HAP-1 (cell line): ENCODE measurements at regions not wholly inside any gene's neighbourhood (a gene's known extent, or its start where the extent isn't known, plus 50 kb on each side); places are given as distances from the start of the nearest gene placed in this dataset.

Experiments used
- DNase-seq, 2 experiments: peaks; one replicate each; pipeline ENCODE4 v3.0.0-alpha.2; 2016 to 2020; ENCODE audit warnings: low spot score in 2 of 2
- H3K27me3 ChIP-seq: fragments of 250-450 bp; sonication (Bioruptor Pico); 2 replicates; pipeline ENCODE4 v1.5.1; 2020; ENCODE audit warnings: low read depth, mild to moderate bottlenecking, moderate library complexity
- H3K36me3 ChIP-seq: fragments of 250-450 bp; sonication (Bioruptor Pico); replicated peaks from 2 replicates; pipeline ENCODE4 v1.5.1; 2020; ENCODE audit warnings: mild to moderate bottlenecking
- H3K4me1 ChIP-seq: fragments of 250-450 bp; sonication (Bioruptor Pico); 2 replicates; pipeline ENCODE4 v1.5.1; 2020; ENCODE audit warnings: mild to moderate bottlenecking
- H3K4me3 ChIP-seq: fragments of 250-450 bp; sonication (Bioruptor Pico); 2 replicates; pipeline ENCODE4 v1.5.1; 2020; ENCODE audit warnings: mild to moderate bottlenecking, moderate library complexity
- H3K9me3 ChIP-seq: fragments of 250-450 bp; sonication (Bioruptor Pico); 2 replicates; pipeline ENCODE4 v1.5.1; 2020; ENCODE audit warnings: mild to moderate bottlenecking, moderate library complexity
- in situ Hi-C: fragments of 300-500 bp; cut with MboI; formaldehyde crosslinking; loops from 3 replicates; pipeline ENCODE4 v1.14.3; 2020; ENCODE audit warnings: low sequenced_read_pairs, inconsistent platforms, mixed read lengths

GRCh38 chr13:59197397-59197796, 966.3 kb downstream of the DIAPH3 start:
- in situ Hi-C loops: no loop called here
- no peaks in the 10 kb centered on the region for H3K36me3 ChIP-seq
- H3K9me3 ChIP-seq: no peaks in the 10 kb centered on the region

GRCh38 chr13:59201841-59202240, 961.9 kb downstream of the DIAPH3 start:
- H3K4me3 ChIP-seq: no peak overlapping the region
- H3K9me3 ChIP-seq: no peaks in the 10 kb centered on the region
- DNase-seq: no peak
- H3K36me3 ChIP-seq: no peaks in the 10 kb centered on the region
- H3K4me1 ChIP-seq: no peaks in the 10 kb centered on the region
- H3K27me3 ChIP-seq: no peaks in the 10 kb centered on the region
- in situ Hi-C loops: no loop called here

More at GRCh38 chr13:59197397-59197796, 966.3 kb downstream of the DIAPH3 start:
- Histone ChIP-seq H3K27me3 (no peaks in the 10 kb centered on the region), H3K4me1 (no peaks in the 10 kb centered on the region), H3K4me3 (no peak overlapping the region)
- DNase-seq: no peak

GRCh38 chr13:59203855-59204254, 959.9 kb downstream of the DIAPH3 start:
- in situ Hi-C loops: no loop called here
- Histone ChIP-seq H3K36me3 (no peaks in the 10 kb centered on the region), H3K27me3 (no peaks in the 10 kb centered on the region), H3K9me3 (no peaks in the 10 kb centered on the region), H3K4me1 (no peaks in the 10 kb centered on the region), H3K4me3 (no peak overlapping the region)
- no peak for DNase-seq

GRCh38 chr13:59205501-59205900, 958.2 kb downstream of the DIAPH3 start:
- in situ Hi-C loops: no loop called here
- no peaks in the 10 kb centered on the region for H3K4me1 ChIP-seq
- no peak overlapping the region for H3K4me3 ChIP-seq
- no peaks in the 10 kb centered on the region for H3K36me3 ChIP-seq
- H3K9me3 ChIP-seq: no peaks in the 10 kb centered on the region
- no peaks in the 10 kb centered on the region for H3K27me3 ChIP-seq
- DNase-seq: no peak

GRCh38 chr13:59208405-59209195, 955.1 kb downstream of the DIAPH3 start:
- Histone ChIP-seq H3K4me3 (no peak overlapping the region), H3K27me3 (no peaks in the 10 kb centered on the region), H3K4me1 (no peaks in the 10 kb centered on the region), H3K36me3 (no peaks in the 10 kb centered on the region), H3K9me3 (no peaks in the 10 kb centered on the region)
- in situ Hi-C loops: no loop called here
- no peak for DNase-seq

GRCh38 chr13:59210543-59210942, 953.2 kb downstream of the DIAPH3 start:
- Histone ChIP-seq H3K4me3 (no peak overlapping the region), H3K9me3 (no peaks in the 10 kb centered on the region), H3K36me3 (no peaks in the 10 kb centered on the region), H3K27me3 (no peaks in the 10 kb centered on the region), H3K4me1 (no peaks in the 10 kb centered on the region)
- no peak for DNase-seq
- in situ Hi-C loops: no loop called here

GRCh38 chr13:59211606-59212005, 952.1 kb downstream of the DIAPH3 start:
- no peak for DNase-seq
- Histone ChIP-seq H3K27me3 (no peaks in the 10 kb centered on the region), H3K4me3 (no peak overlapping the region), H3K9me3 (no peaks in the 10 kb centered on the region), H3K4me1 (no peaks in the 10 kb centered on the region), H3K36me3 (no peaks in the 10 kb centered on the region)
- in situ Hi-C loops: no loop called here

GRCh38 chr13:59229401-59229800, 934.3 kb downstream of the DIAPH3 start:
- H3K27me3 ChIP-seq: peaks cover 2% of the 10 kb centered on the region; the same call in 1 of the 2 replicates
- in situ Hi-C loops: no loop called here
- H3K4me3 ChIP-seq: no peak overlapping the region
- H3K36me3 ChIP-seq: no peaks in the 10 kb centered on the region
- H3K9me3 ChIP-seq: no peaks in the 10 kb centered on the region
- DNase-seq: no peak
- H3K4me1 ChIP-seq: no peaks in the 10 kb centered on the region

GRCh38 chr13:59229861-59230260, 933.9 kb downstream of the DIAPH3 start:
- Histone ChIP-seq H3K9me3 (no peaks in the 10 kb centered on the region), H3K4me1 (no peaks in the 10 kb centered on the region), H3K27me3 (peaks cover 2% of the 10 kb centered on the region; the same call in 1 of the 2 replicates), H3K4me3 (no peak overlapping the region), H3K36me3 (no peaks in the 10 kb centered on the region)
- no peak for DNase-seq
- in situ Hi-C loops: no loop called here

- H3K27me3 ChIP-seq: peaks cover 2% of the 10 kb centered on the region; the same call in 1 of the 2 replicates
- no peak for DNase-seq
- no peaks in the 10 kb centered on the region for H3K36me3 ChIP-seq
- no peaks in the 10 kb centered on the region for H3K4me1 ChIP-seq
- no peak overlapping the region for H3K4me3 ChIP-seq
- no peaks in the 10 kb centered on the region for H3K9me3 ChIP-seq
- in situ Hi-C loops: no loop called here
These were observed 933.1 kb downstream of the DIAPH3 start for GRCh38 chr13:59230484-59231264.

- DNase-seq: no peak
- in situ Hi-C loops: no loop called here
- Histone ChIP-seq H3K4me3 (no peak overlapping the region), H3K27me3 (peaks cover 2% of the 10 kb centered on the region; the same call in 1 of the 2 replicates), H3K36me3 (no peaks in the 10 kb centered on the region), H3K4me1 (peaks cover 12% of the 10 kb centered on the region), H3K9me3 (no peaks in the 10 kb centered on the region)
These were observed 927.3 kb downstream of the DIAPH3 start for GRCh38 chr13:59236309-59236919.

- Histone ChIP-seq H3K36me3 (no peaks in the 10 kb centered on the region), H3K9me3 (no peaks in the 10 kb centered on the region), H3K4me1 (peaks cover 12% of the 10 kb centered on the region), H3K27me3 (peaks cover 2% of the 10 kb centered on the region; the same call in 1 of the 2 replicates), H3K4me3 (no peak overlapping the region)
- DNase-seq: peak in 1 of 2 experiments; percentile 63
- in situ Hi-C loops: no loop called here
These were observed 926.8 kb downstream of the DIAPH3 start for GRCh38 chr13:59236944-59237343.

- Histone ChIP-seq H3K27me3 (no peaks in the 10 kb centered on the region), H3K4me1 (peaks cover 12% of the 10 kb centered on the region), H3K4me3 (no peak overlapping the region), H3K9me3 (no peaks in the 10 kb centered on the region), H3K36me3 (no peaks in the 10 kb centered on the region)
- peak; percentile 31 to 78 for DNase-seq
- in situ Hi-C loops: no loop called here
These were observed 916.6 kb downstream of the DIAPH3 start for GRCh38 chr13:59247171-59247570.
